CD4-positive, alpha-beta T cell (primary cell): ENCODE measurements at regions not wholly inside any gene's neighbourhood (a gene's known extent, or its start where the extent isn't known, plus 50 kb on each side); places are given as distances from the start of the nearest gene placed in this dataset.
"Not testable (repeated sequence)": the region's sequence is repeated elsewhere in the genome, so short reads cannot be mapped to it uniquely, and the experiment has no call there.

ENCODE experiments used
- ATAC-seq: fragments of 200-7000 bp; cut with Tn5 transposase; one replicate; pipeline ENCODE4 v1.10.0; 2022; ENCODE audit warnings: mild to moderate bottlenecking; ENCODE audit not compliant: poor library complexity
- CTCF ChIA-PET: fragments of 350-600 bp; sonication (Branson Sonifier 250); formaldehyde crosslinking; loops from one replicate; lab custom pipeline; 2021; ENCODE audit warnings: antibody characterized with exemption, inconsistent platforms; lab: Charles Lee
- POLR2A ChIA-PET: fragments of 350-600 bp; sonication (Branson Sonifier 250); formaldehyde crosslinking; loops from one replicate; lab custom pipeline; 2021; ENCODE audit warnings: antibody characterized with exemption, inconsistent platforms; lab: Charles Lee
- DNase-seq, 14 experiments: peaks; one replicate each; pipeline ENCODE4 v3.0.0-alpha.2; 2013 to 2020; ENCODE audit warnings: mixed read lengths in 2 of 14
- H3K27ac ChIP-seq, 2 donors: one replicate each; pipeline versions ENCODE4 v1.5.1 to v1.7.0; 2013; ENCODE audit warnings: low read length in 2 of 2, low read depth in 1 of 2, mild to moderate bottlenecking in 1 of 2
- H3K27me3 ChIP-seq, 2 experiments: 1 replicate in 1 of 2; 2 replicates in 1 of 2; pipeline versions ENCODE4 v1.6.1 to v1.7.0; 2013; ENCODE audit warnings: low read length in 2 of 2, control low read depth in 1 of 2, mild to moderate bottlenecking in 1 of 2, moderate library complexity in 1 of 2; ENCODE audit not compliant: insufficient read depth in 2 of 2, control insufficient read depth in 1 of 2
- H3K36me3 ChIP-seq: one replicate; pipeline ENCODE4 v1.6.1; 2013; ENCODE audit warnings: low read length, control low read depth; ENCODE audit not compliant: insufficient read depth
- H3K4me1 ChIP-seq: one replicate; pipeline ENCODE4 v1.6.1; 2013; ENCODE audit warnings: low read length, control low read depth; ENCODE audit not compliant: insufficient read depth
- H3K4me3 ChIP-seq: one replicate; pipeline ENCODE4 v1.5.1; 2013; ENCODE audit warnings: mild to moderate bottlenecking, low read length, moderate library complexity
- H3K9me3 ChIP-seq, 2 experiments: 1 replicate in 1 of 2; 2 replicates in 1 of 2; pipeline versions ENCODE4 v1.6.1 to v1.7.0; 2013; ENCODE audit warnings: low read length in 2 of 2, mild to moderate bottlenecking in 2 of 2, control low read depth in 1 of 2, moderate library complexity in 1 of 2; ENCODE audit not compliant: control insufficient read depth in 1 of 2, insufficient read depth in 1 of 2
- H3K27ac Mint-ChIP-seq: one replicate; pipeline ENCODE4 v1.8.0; 2020; ENCODE audit warnings: mixed read lengths
- H3K27me3 Mint-ChIP-seq: one replicate; pipeline ENCODE4 v1.8.0; 2021; ENCODE audit warnings: mixed read lengths
- H3K36me3 Mint-ChIP-seq: one replicate; pipeline ENCODE4 v1.8.0; 2021; ENCODE audit warnings: low read depth, mixed read lengths
- H3K4me1 Mint-ChIP-seq: one replicate; pipeline ENCODE4 v1.8.0; 2021; ENCODE audit warnings: low read depth, mixed read lengths
- H3K4me3 Mint-ChIP-seq: one replicate; pipeline ENCODE4 v1.8.0; 2020; ENCODE audit warnings: mild to moderate bottlenecking, mixed read lengths
- H3K9me3 Mint-ChIP-seq: one replicate; pipeline ENCODE4 v1.8.0; 2020; ENCODE audit warnings: mixed read lengths
- intact Hi-C, 2 experiments: fragments of 100-400 bp; cut with DNase I in 1 of 2; cut with micrococcal nuclease in 1 of 2; formaldehyde crosslinking; loops; one replicate each; pipeline versions ENCODE4 v1.15.1 to v1.9.0; 2023 to 2025; cut with DNase I, micrococcal nuclease
- TF ChIP-seq, protein P1 (sequence below): fragments of 200-600 bp; IDR thresholded peaks from one replicate; pipeline ENCODE4 v1.8.0; 2022; ENCODE audit warnings: antibody characterized with exemption, mild to moderate bottlenecking

DNA sequence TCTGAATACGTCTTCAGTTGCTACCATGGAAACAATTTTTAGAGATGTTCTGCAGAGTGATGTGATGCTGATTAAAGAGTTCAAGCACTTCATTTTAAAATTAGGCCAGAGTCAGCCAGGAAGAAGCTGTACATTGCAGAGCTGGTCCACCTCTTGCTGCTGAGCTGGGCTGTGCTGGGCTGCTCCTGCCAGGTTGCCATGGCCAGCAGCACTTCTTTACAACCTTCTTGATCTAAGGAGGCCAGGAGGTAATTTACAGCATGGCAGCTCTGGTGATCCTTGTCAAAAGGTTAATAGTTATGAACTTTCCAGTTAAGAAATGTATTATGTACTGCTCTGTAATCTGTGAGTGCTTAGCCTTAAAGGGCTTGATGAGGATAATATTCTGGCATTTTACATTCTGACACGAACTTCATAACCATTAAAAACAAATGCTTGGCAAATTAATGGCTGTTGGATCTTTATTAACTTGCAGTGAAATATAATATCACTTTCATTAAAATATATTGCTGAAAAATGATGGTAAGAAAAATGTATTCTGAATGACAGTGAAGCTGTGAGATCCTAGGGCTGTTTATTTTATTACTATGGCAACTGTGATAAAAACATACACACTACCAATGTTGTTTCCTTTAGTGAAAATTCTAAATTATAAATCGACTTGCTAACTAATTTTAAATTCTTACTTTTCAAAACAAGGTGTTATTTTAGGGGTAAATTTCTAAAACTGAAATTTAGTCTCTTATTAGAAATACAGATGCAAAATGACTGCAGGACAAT is 259.7 kb downstream of the RFPL4B start:
- CTCF ChIA-PET = no interaction called here
- H3K36me3 ChIP-seq = no peaks in the 10 kb centered on the region
- H3K9me3 ChIP-seq = peaks cover 9 to 13% of the 10 kb centered on the region in 2 experiments
- POLR2A ChIA-PET = no interaction called here
- H3K4me3 Mint-ChIP-seq = no peak overlapping the region
- TF ChIP-seq, protein P1, sequence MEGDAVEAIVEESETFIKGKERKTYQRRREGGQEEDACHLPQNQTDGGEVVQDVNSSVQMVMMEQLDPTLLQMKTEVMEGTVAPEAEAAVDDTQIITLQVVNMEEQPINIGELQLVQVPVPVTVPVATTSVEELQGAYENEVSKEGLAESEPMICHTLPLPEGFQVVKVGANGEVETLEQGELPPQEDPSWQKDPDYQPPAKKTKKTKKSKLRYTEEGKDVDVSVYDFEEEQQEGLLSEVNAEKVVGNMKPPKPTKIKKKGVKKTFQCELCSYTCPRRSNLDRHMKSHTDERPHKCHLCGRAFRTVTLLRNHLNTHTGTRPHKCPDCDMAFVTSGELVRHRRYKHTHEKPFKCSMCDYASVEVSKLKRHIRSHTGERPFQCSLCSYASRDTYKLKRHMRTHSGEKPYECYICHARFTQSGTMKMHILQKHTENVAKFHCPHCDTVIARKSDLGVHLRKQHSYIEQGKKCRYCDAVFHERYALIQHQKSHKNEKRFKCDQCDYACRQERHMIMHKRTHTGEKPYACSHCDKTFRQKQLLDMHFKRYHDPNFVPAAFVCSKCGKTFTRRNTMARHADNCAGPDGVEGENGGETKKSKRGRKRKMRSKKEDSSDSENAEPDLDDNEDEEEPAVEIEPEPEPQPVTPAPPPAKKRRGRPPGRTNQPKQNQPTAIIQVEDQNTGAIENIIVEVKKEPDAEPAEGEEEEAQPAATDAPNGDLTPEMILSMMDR = no peak
- peaks cover 15% of the 10 kb centered on the region for H3K9me3 Mint-ChIP-seq
- no peak overlapping the region for H3K27ac ChIP-seq
- no peak overlapping the region for H3K4me3 ChIP-seq
- no peaks in the 10 kb centered on the region for H3K4me1 Mint-ChIP-seq
- H3K27me3 Mint-ChIP-seq = no peaks in the 10 kb centered on the region
- no peaks in the 10 kb centered on the region for H3K36me3 Mint-ChIP-seq
- H3K4me1 ChIP-seq = no peaks in the 10 kb centered on the region
- no peak overlapping the region for H3K27ac Mint-ChIP-seq
- DNase-seq = no peak
- ATAC-seq = no peak
- H3K27me3 ChIP-seq = no peaks in the 10 kb centered on the region
- intact Hi-C loops = no loop called here

GRCh38 chr6:112608925-112609324 is 261.8 kb downstream of the RFPL4B start:
- H3K4me1 Mint-ChIP-seq, H3K27me3 ChIP-seq, H3K4me3 ChIP-seq, H3K4me1 ChIP-seq, POLR2A ChIA-PET, DNase-seq, intact Hi-C loops, ATAC-seq, CTCF ChIA-PET, H3K36me3 ChIP-seq, H3K27ac Mint-ChIP-seq, H3K27ac ChIP-seq, H3K27me3 Mint-ChIP-seq, H3K36me3 Mint-ChIP-seq, H3K4me3 Mint-ChIP-seq: not testable (repeated sequence)
- H3K9me3 Mint-ChIP-seq = peaks cover 15% of the 10 kb centered on the region
- peaks cover 9 to 13% of the 10 kb centered on the region in 2 experiments for H3K9me3 ChIP-seq

- POLR2A ChIA-PET = no interaction called here
- no peaks in the 10 kb centered on the region for H3K27me3 Mint-ChIP-seq
- Histone ChIP-seq H3K36me3 (no peaks in the 10 kb centered on the region), H3K4me1 (no peaks in the 10 kb centered on the region), H3K4me3 (no peak overlapping the region), H3K27me3 (no peaks in the 10 kb centered on the region), H3K27ac (no peak overlapping the region), H3K9me3 (peaks cover 8 to 18% of the 10 kb centered on the region in 2 experiments)
- peaks cover 7% of the 10 kb centered on the region for H3K9me3 Mint-ChIP-seq
- H3K4me3 Mint-ChIP-seq = no peak overlapping the region
- no peaks in the 10 kb centered on the region for H3K4me1 Mint-ChIP-seq
- intact Hi-C loops = no loop called here
- no peak for DNase-seq
- no peak for ATAC-seq
- H3K36me3 Mint-ChIP-seq = no peaks in the 10 kb centered on the region
- TF ChIP-seq, protein P1 = no peak
- CTCF ChIA-PET = no interaction called here
- H3K27ac Mint-ChIP-seq = no peak overlapping the region
These were observed 266.3 kb downstream of the RFPL4B start for GRCh38 chr6:112613410-112613809.

DNA sequence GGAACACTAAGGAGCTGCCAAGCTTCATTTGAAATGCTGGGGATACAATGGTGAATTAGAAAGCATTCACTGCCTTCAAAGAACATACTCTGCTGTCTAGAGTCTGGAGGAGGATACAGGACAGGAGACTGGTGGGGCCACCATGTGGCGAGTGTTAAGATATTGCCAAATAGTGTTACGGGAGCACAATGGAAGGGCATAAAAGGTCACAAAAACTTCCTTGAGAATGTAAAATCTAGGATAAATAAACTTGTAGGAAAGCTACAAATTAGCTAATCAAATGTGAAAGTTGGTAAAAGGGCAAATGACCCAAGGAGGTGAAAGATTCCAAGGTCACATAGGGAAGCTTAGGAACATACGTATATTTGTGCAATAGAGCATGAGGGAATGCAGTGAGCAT is 271.7 kb downstream of the RFPL4B start:
- TF ChIP-seq, protein P1 = no peak
- ATAC-seq (no peak), DNase-seq (no peak)
- H3K27me3 Mint-ChIP-seq = no peaks in the 10 kb centered on the region
- H3K4me3 Mint-ChIP-seq = no peak overlapping the region
- ChIA-PET POLR2A (no interaction called here), CTCF (no interaction called here)
- no peaks in the 10 kb centered on the region for H3K4me1 ChIP-seq
- no peak overlapping the region for H3K27ac Mint-ChIP-seq
- no peak overlapping the region for H3K27ac ChIP-seq
- H3K36me3 ChIP-seq = no peaks in the 10 kb centered on the region
- H3K4me3 ChIP-seq = no peak overlapping the region
- H3K9me3 ChIP-seq = peaks cover 0 to 9% of the 10 kb centered on the region in 2 experiments
- no peaks in the 10 kb centered on the region for H3K4me1 Mint-ChIP-seq
- no peaks in the 10 kb centered on the region for H3K36me3 Mint-ChIP-seq
- intact Hi-C loops = no loop called here
- no peaks in the 10 kb centered on the region for H3K27me3 ChIP-seq
- no peaks in the 10 kb centered on the region for H3K9me3 Mint-ChIP-seq
